RWPE2 (cell line): ENCODE measurements at regions not wholly inside any gene's neighbourhood (a gene's known extent, or its start where the extent isn't known, plus 50 kb on each side); places are given as distances from the start of the nearest gene placed in this dataset.
"Not testable (repeated sequence)": the region's sequence is repeated elsewhere in the genome, so short reads cannot be mapped to it uniquely, and the experiment has no call there.

Source experiments
- ATAC-seq: fragments of 200-7000 bp; cut with Tn5 transposase; 3 replicates; pipeline ENCODE4 v1.9.1; 2021; ENCODE audit warnings: low read depth
- DNase-seq: peaks from one replicate; pipeline ENCODE4 v3.0.0-alpha.2; 2020; ENCODE audit warnings: low spot score
- H3K27ac ChIP-seq: fragments of 450-650 bp; 2 replicates; pipeline ENCODE4 v1.5.1; 2017; ENCODE audit warnings: mild to moderate bottlenecking; ENCODE audit not compliant: poor library complexity, severe bottlenecking
- H3K27me3 ChIP-seq: fragments of 250-450 bp; sonication (Bioruptor Pico); 2 replicates; pipeline ENCODE4 v1.5.1; 2021; ENCODE audit warnings: mild to moderate bottlenecking, moderate library complexity; ENCODE audit not compliant: insufficient read depth, poor library complexity, severe bottlenecking
- H3K36me3 ChIP-seq: fragments of 250-450 bp; sonication (Bioruptor Pico); 2 replicates; pipeline ENCODE4 v1.5.1; 2020; ENCODE audit warnings: low read depth, mild to moderate bottlenecking, moderate library complexity
- H3K4me1 ChIP-seq: fragments of 250-450 bp; sonication (Bioruptor Pico); 2 replicates; pipeline ENCODE4 v1.5.1; 2021; ENCODE audit warnings: mild to moderate bottlenecking, moderate library complexity; ENCODE audit not compliant: insufficient read depth, poor library complexity, severe bottlenecking
- H3K4me3 ChIP-seq: fragments of 250-450 bp; sonication (Bioruptor Pico); 2 replicates; pipeline ENCODE4 v1.5.1; 2021; ENCODE audit warnings: mild to moderate bottlenecking, moderate library complexity; ENCODE audit not compliant: severe bottlenecking
- H3K9me3 ChIP-seq: fragments of 250-450 bp; sonication (Bioruptor Pico); 2 replicates; pipeline ENCODE4 v1.5.1; 2021; ENCODE audit warnings: mild to moderate bottlenecking, moderate library complexity; ENCODE audit not compliant: severe bottlenecking
- TF ChIP-seq, protein P1 (sequence below): fragments of 450-650 bp; IDR thresholded peaks from one replicate; pipeline ENCODE4 v1.5.1; 2017; ENCODE audit warnings: mild to moderate bottlenecking, moderate library complexity; ENCODE audit not compliant: poor library complexity, severe bottlenecking

GRCh38 chrX:117628381-117628780 lies 488.2 kb downstream of the KLHL13 start:
- Histone ChIP-seq H3K27ac (no peak overlapping the region), H3K36me3 (no peaks in the 10 kb centered on the region), H3K4me1 (no peaks in the 10 kb centered on the region), H3K27me3 (no peaks in the 10 kb centered on the region), H3K9me3 (no peaks in the 10 kb centered on the region), H3K4me3 (no peak overlapping the region)
- TF ChIP-seq, protein P1, sequence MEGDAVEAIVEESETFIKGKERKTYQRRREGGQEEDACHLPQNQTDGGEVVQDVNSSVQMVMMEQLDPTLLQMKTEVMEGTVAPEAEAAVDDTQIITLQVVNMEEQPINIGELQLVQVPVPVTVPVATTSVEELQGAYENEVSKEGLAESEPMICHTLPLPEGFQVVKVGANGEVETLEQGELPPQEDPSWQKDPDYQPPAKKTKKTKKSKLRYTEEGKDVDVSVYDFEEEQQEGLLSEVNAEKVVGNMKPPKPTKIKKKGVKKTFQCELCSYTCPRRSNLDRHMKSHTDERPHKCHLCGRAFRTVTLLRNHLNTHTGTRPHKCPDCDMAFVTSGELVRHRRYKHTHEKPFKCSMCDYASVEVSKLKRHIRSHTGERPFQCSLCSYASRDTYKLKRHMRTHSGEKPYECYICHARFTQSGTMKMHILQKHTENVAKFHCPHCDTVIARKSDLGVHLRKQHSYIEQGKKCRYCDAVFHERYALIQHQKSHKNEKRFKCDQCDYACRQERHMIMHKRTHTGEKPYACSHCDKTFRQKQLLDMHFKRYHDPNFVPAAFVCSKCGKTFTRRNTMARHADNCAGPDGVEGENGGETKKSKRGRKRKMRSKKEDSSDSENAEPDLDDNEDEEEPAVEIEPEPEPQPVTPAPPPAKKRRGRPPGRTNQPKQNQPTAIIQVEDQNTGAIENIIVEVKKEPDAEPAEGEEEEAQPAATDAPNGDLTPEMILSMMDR, result no peak
- DNase-seq (no peak), ATAC-seq (no peak)

DNA sequence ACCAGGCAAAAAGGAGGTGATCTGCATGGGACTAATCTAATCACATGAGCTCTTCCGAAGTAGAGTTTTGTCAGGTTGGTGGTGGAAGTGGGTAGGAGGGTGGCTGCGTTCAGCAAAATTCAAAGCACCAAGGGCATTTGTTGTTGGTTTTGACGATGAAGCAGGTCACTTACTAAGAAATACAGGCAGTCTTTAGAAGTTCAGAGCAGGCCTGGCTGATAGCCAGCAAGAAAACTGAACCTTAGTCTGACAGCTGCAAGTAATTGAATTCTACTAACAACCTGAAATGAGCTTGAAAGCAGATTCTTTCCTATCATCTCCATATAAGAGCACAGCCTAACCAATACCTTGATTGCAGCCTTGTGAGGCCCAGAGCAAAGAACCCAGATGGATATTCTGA lies 505.8 kb downstream of the KLHL13 start:
- H3K36me3 ChIP-seq, result no peaks in the 10 kb centered on the region
- DNase-seq (no peak), ATAC-seq (no peak)
- TF ChIP-seq, protein P1, result no peak
- no peak overlapping the region for H3K4me3 ChIP-seq
- H3K4me1 ChIP-seq, result no peaks in the 10 kb centered on the region
- H3K27me3 ChIP-seq, result no peaks in the 10 kb centered on the region
- no peaks in the 10 kb centered on the region for H3K9me3 ChIP-seq
- no peak overlapping the region for H3K27ac ChIP-seq

DNA sequence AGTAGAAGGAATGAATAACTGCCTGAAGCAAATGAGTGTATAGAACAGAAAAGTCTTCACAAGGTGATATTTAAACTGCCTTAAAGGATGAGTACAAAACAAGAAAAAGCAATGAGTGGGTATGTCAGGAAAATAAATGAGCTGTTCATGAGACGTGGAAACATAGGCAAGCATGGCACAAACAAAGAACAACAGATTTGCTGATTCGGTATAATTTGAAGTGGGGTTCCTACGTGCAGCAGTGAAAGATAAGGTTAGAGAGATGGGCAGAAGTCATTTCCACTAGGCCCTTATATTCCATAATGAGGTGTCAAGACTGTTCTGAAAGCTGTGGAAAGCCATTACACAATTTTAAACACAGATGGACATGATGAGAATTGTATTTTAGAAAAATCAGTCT lies 506.6 kb downstream of the KLHL13 start:
- no peak overlapping the region for H3K27ac ChIP-seq
- H3K4me3 ChIP-seq, result no peak overlapping the region
- no peak for ATAC-seq
- no peaks in the 10 kb centered on the region for H3K9me3 ChIP-seq
- H3K36me3 ChIP-seq, result no peaks in the 10 kb centered on the region
- TF ChIP-seq, protein P1, result no peak
- H3K27me3 ChIP-seq, result no peaks in the 10 kb centered on the region
- no peaks in the 10 kb centered on the region for H3K4me1 ChIP-seq
- DNase-seq, result no peak

- H3K27me3 ChIP-seq, result no peaks in the 10 kb centered on the region
- H3K4me3 ChIP-seq, result no peak overlapping the region
- H3K9me3 ChIP-seq, result no peaks in the 10 kb centered on the region
- ATAC-seq (no peak), DNase-seq (no peak)
- no peaks in the 10 kb centered on the region for H3K4me1 ChIP-seq
- H3K27ac ChIP-seq, result no peak overlapping the region
- H3K36me3 ChIP-seq, result no peaks in the 10 kb centered on the region
- TF ChIP-seq, protein P1, result no peak
Observed at GRCh38 chrX:117607561-117607960, 509.0 kb downstream of the KLHL13 start.

DNA sequence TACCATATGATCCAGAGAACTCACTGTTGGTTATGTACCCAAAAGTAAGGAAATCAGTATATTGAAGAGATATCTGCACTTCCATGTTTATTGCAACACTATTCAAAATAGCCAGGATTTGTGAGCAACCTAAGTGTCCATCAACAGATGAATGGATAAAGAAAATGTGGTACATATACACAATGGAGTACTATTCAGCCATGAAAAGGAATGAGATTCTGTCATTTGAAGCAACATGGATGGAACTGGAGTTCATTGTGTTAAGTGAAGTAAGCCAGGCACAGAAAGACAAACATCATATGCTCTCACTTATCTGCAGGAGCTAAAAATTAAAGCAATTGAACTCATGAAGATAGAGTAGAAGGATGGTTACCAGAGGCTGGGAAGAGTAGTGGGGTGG lies 510.5 kb downstream of the KLHL13 start:
- not testable (repeated sequence) for DNase-seq, H3K4me1 ChIP-seq, H3K27me3 ChIP-seq, H3K36me3 ChIP-seq, H3K4me3 ChIP-seq, H3K9me3 ChIP-seq, ATAC-seq, H3K27ac ChIP-seq
